Epithelial cell of proximal tubule (primary cell): ENCODE measurements at regions not wholly inside any gene's neighbourhood (a gene's known extent, or its start where the extent isn't known, plus 50 kb on each side); places are given as distances from the start of the nearest gene placed in this dataset.
"Not testable (repeated sequence)": the region's sequence is repeated elsewhere in the genome, so short reads cannot be mapped to it uniquely, and the experiment has no call there.

ENCODE experiments used
- DNase-seq: peaks from one replicate; pipeline ENCODE4 v3.0.0-alpha.2; 2011; ENCODE audit warnings: low read depth
- H3K4me3 ChIP-seq: 2 replicates; pipeline ENCODE4 v1.5.1; 2011; ENCODE audit warnings: low read depth, mild to moderate bottlenecking, low read length
- CTCF ChIP-seq: conservative IDR thresholded peaks from 2 replicates; pipeline ENCODE4 v1.5.1; 2012; ENCODE audit warnings: low read depth, mild to moderate bottlenecking, low read length

GRCh38 chr11:91296629-91297028, 928.0 kb upstream of the FAT3 start:
- no peak for TF ChIP-seq CTCF
- H3K4me3 ChIP-seq: no peak overlapping the region
- DNase-seq: no peak

- H3K4me3 ChIP-seq: no peak overlapping the region
- TF ChIP-seq CTCF: no peak
- DNase-seq: no peak
Observed at GRCh38 chr11:91295591-91295990, 929.0 kb upstream of the FAT3 start.

- H3K4me3 ChIP-seq: no peak overlapping the region
- no peak for DNase-seq
- TF ChIP-seq CTCF: no peak
Observed at GRCh38 chr11:91293119-91293518, 931.5 kb upstream of the FAT3 start.

GRCh38 chr11:91272089-91272488, 952.5 kb upstream of the FAT3 start:
- no peak for DNase-seq
- TF ChIP-seq CTCF: no peak
- no peak overlapping the region for H3K4me3 ChIP-seq

GRCh38 chr11:91268512-91269295, 955.9 kb upstream of the FAT3 start:
- H3K4me3 ChIP-seq, DNase-seq: not testable (repeated sequence)

- H3K4me3 ChIP-seq: no peak overlapping the region
- DNase-seq: no peak
- TF ChIP-seq CTCF: no peak
Observed at GRCh38 chr11:91265946-91266345, 958.7 kb upstream of the FAT3 start.

- no peak for DNase-seq
- TF ChIP-seq CTCF: no peak
- H3K4me3 ChIP-seq: no peak overlapping the region
Observed at GRCh38 chr11:91264481-91264880, 960.1 kb upstream of the FAT3 start.
